ENCODE measurements at regions not wholly inside any gene's neighbourhood (a gene's known extent, or its start where the extent isn't known, plus 50 kb on each side); places are given as distances from the start of the nearest gene placed in this dataset.

- H3K4me1 ChIP-seq (ENCODE audit: insufficient read depth, low read length, severe bottlenecking): no peaks in the 10 kb centered on the region
- H3F3A ChIP-seq (ENCODE audit: insufficient read depth, low read length): no peaks in the 10 kb centered on the region
- no peaks in the 10 kb centered on the region for H3K9me2 ChIP-seq (ENCODE audit: low read depth, low read length)
- H2AFZ ChIP-seq (ENCODE audit: low read length): no peak overlapping the region
- no peaks in the 10 kb centered on the region for H3K79me2 ChIP-seq (ENCODE audit: insufficient read depth, low read length)
- H3K36me3 ChIP-seq (ENCODE audit: insufficient read depth, low read length): no peaks in the 10 kb centered on the region
- no peak overlapping the region for H3K4me3 ChIP-seq (ENCODE audit: low read depth, low read length, poor library complexity, severe bottlenecking)
- H3K9ac ChIP-seq (ENCODE audit: low read length): no peak overlapping the region
- 0 out of 2 replicates have a peak, but pooled peaks cover 3% of the 10 kb centered on the region for H3K27me3 ChIP-seq (ENCODE audit: insufficient read depth, low read length)
- no peak overlapping the region for H3K4me2 ChIP-seq (ENCODE audit: low read length)
- H3K9me3 ChIP-seq (ENCODE audit: low read length): no peaks in the 10 kb centered on the region
- no peaks in the 10 kb centered on the region for H4K20me1 ChIP-seq (ENCODE audit: insufficient read depth, low read length)
- H3K27ac ChIP-seq (ENCODE audit: low read depth, low read length, poor library complexity, severe bottlenecking): no peak overlapping the region
- TF ChIP-seq CTCF (IDR thresholded peaks at IDR 0.05; ENCODE audit: low read length): no peak
- TF ChIP-seq EZH2 (IDR thresholded peaks at IDR 0.05; ENCODE audit: borderline replicate concordance, low read length): no peak
These were observed 72.8 kb downstream of the TTLL2 start for GRCh38 chr6:167397712-167398111.

GRCh38 chr6:167398214-167399050 is 73.5 kb downstream of the TTLL2 start:
- Histone ChIP-seq H3K4me3 (ENCODE audit: low read depth, low read length, poor library complexity, severe bottlenecking) (no peak overlapping the region), H3K4me2 (ENCODE audit: low read length) (no peak overlapping the region)

GRCh38 chr6:167399051-167399387 is 74.1 kb downstream of the TTLL2 start:
- H3K27me3 ChIP-seq (ENCODE audit: insufficient read depth, low read length): 0 out of 2 replicates have a peak, but pooled peaks cover 3% of the 10 kb centered on the region
- H3K4me2 ChIP-seq (ENCODE audit: low read length): no peak overlapping the region
- no peak overlapping the region for H3K27ac ChIP-seq (ENCODE audit: low read depth, low read length, poor library complexity, severe bottlenecking)
- no peaks in the 10 kb centered on the region for H3K79me2 ChIP-seq (ENCODE audit: insufficient read depth, low read length)
- no peaks in the 10 kb centered on the region for H3K9me3 ChIP-seq (ENCODE audit: low read length)
- no peaks in the 10 kb centered on the region for H3K9me2 ChIP-seq (ENCODE audit: low read depth, low read length)
- TF ChIP-seq EZH2 (IDR thresholded peaks at IDR 0.05; ENCODE audit: borderline replicate concordance, low read length): no peak
- TF ChIP-seq CTCF (IDR thresholded peaks at IDR 0.05; ENCODE audit: low read length): no peak
- H3K4me3 ChIP-seq (ENCODE audit: low read depth, low read length, poor library complexity, severe bottlenecking): no peak overlapping the region
- no peaks in the 10 kb centered on the region for H4K20me1 ChIP-seq (ENCODE audit: insufficient read depth, low read length)
- H3F3A ChIP-seq (ENCODE audit: insufficient read depth, low read length): no peaks in the 10 kb centered on the region
- H3K9ac ChIP-seq (ENCODE audit: low read length): no peak overlapping the region
- no peak overlapping the region for H2AFZ ChIP-seq (ENCODE audit: low read length)
- H3K36me3 ChIP-seq (ENCODE audit: insufficient read depth, low read length): no peaks in the 10 kb centered on the region
- no peaks in the 10 kb centered on the region for H3K4me1 ChIP-seq (ENCODE audit: insufficient read depth, low read length, severe bottlenecking)

More at GRCh38 chr6:167398214-167399050, 73.5 kb downstream of the TTLL2 start:
- H3K27ac ChIP-seq (ENCODE audit: low read depth, low read length, poor library complexity, severe bottlenecking): no peak overlapping the region
- no peak overlapping the region for H3K9ac ChIP-seq (ENCODE audit: low read length)
- H3K9me2 ChIP-seq (ENCODE audit: low read depth, low read length): no peaks in the 10 kb centered on the region
- TF ChIP-seq CTCF (IDR thresholded peaks at IDR 0.05; ENCODE audit: low read length) (no peak), EZH2 (IDR thresholded peaks at IDR 0.05; ENCODE audit: borderline replicate concordance, low read length) (no peak)
- no peaks in the 10 kb centered on the region for H3K9me3 ChIP-seq (ENCODE audit: low read length)
- H3K36me3 ChIP-seq (ENCODE audit: insufficient read depth, low read length): no peaks in the 10 kb centered on the region
- H3K79me2 ChIP-seq (ENCODE audit: insufficient read depth, low read length): no peaks in the 10 kb centered on the region
- H3K4me1 ChIP-seq (ENCODE audit: insufficient read depth, low read length, severe bottlenecking): no peaks in the 10 kb centered on the region
- no peaks in the 10 kb centered on the region for H4K20me1 ChIP-seq (ENCODE audit: insufficient read depth, low read length)
- H3K27me3 ChIP-seq (ENCODE audit: insufficient read depth, low read length): 0 out of 2 replicates have a peak, but pooled peaks cover 3% of the 10 kb centered on the region
- H3F3A ChIP-seq (ENCODE audit: insufficient read depth, low read length): no peaks in the 10 kb centered on the region
- H2AFZ ChIP-seq (ENCODE audit: low read length): no peak overlapping the region

All from OCI-LY1 (cell line).